DND-41 (cell line): ENCODE measurements at regions not wholly inside any gene's neighbourhood (a gene's known extent, or its start where the extent isn't known, plus 50 kb on each side); places are given as distances from the start of the nearest gene placed in this dataset.

Experiments
- ATAC-seq: fragments of 200-7000 bp; cut with Tn5 transposase; 3 replicates; pipeline ENCODE4 v1.9.1; 2021; ENCODE audit warnings: low read depth; ENCODE audit not compliant: insufficient read depth
- DNase-seq: peaks from one replicate; pipeline ENCODE4 v3.0.0-alpha.2; 2020
- H2AFZ ChIP-seq: 2 replicates; pipeline ENCODE4 v1.6.0; 2012; ENCODE audit warnings: low read depth, low read length
- H3K27ac ChIP-seq: 2 replicates; pipeline ENCODE4 v1.5.1; 2012; ENCODE audit warnings: low read length, inconsistent platforms
- H3K27me3 ChIP-seq: fragments of 200-600 bp; sonication (generic); 2 replicates; pipeline ENCODE4 v1.6.0; 2012; ENCODE audit warnings: low read length, mild to moderate bottlenecking, inconsistent platforms; ENCODE audit not compliant: insufficient read depth, poor library complexity
- H3K36me3 ChIP-seq: 2 replicates; pipeline ENCODE4 v1.5.1; 2012; ENCODE audit warnings: low read length, inconsistent platforms; ENCODE audit not compliant: insufficient read depth
- H3K4me1 ChIP-seq: 2 replicates; pipeline ENCODE4 v1.5.1; 2012; ENCODE audit warnings: mild to moderate bottlenecking, low read length; ENCODE audit not compliant: insufficient read depth
- H3K4me2 ChIP-seq: 2 replicates; pipeline ENCODE4 v1.6.0; 2012; ENCODE audit warnings: mild to moderate bottlenecking, moderate library complexity, low read length, inconsistent platforms; ENCODE audit not compliant: insufficient read depth
- H3K4me3 ChIP-seq, 2 experiments: fragments of 200-600 bp in 1 of 2; shearing (Covaris generic) in 1 of 2; 2 replicates each; pipeline ENCODE4 v1.5.1; 2012 to 2016; ENCODE audit warnings: inconsistent platforms in 2 of 2, low read length in 2 of 2, mild to moderate bottlenecking in 2 of 2, low read depth in 1 of 2, moderate library complexity in 1 of 2
- H3K79me2 ChIP-seq: 2 replicates; pipeline ENCODE4 v1.6.0; 2012; ENCODE audit warnings: low read length, inconsistent platforms; ENCODE audit not compliant: insufficient read depth
- H3K9ac ChIP-seq: 2 replicates; pipeline ENCODE4 v1.6.0; 2012; ENCODE audit warnings: low read depth, mild to moderate bottlenecking, inconsistent platforms, low read length, moderate library complexity
- H3K9me3 ChIP-seq: 2 replicates; pipeline ENCODE4 v1.5.1; 2012; ENCODE audit warnings: low read length, moderate library complexity, mild to moderate bottlenecking, inconsistent platforms; ENCODE audit not compliant: insufficient read depth, severe bottlenecking
- H4K20me1 ChIP-seq: 2 replicates; pipeline ENCODE4 v1.6.0; 2012; ENCODE audit warnings: low read length; ENCODE audit not compliant: insufficient read depth
- EZH2 ChIP-seq: IDR thresholded peaks from 3 replicates; pipeline ENCODE4 v1.6.1; 2012; ENCODE audit warnings: borderline replicate concordance, low read depth, mild to moderate bottlenecking, moderate library complexity, low read length, inconsistent platforms; ENCODE audit not compliant: severe bottlenecking
- TF ChIP-seq, protein P1 (sequence below): IDR thresholded peaks from 2 replicates; pipeline ENCODE4 v1.5.1; 2012; ENCODE audit warnings: borderline replicate concordance, low read length, moderate library complexity, mild to moderate bottlenecking; ENCODE audit not compliant: poor library complexity, severe bottlenecking; ENCODE audit errors: extremely low read depth

DNA sequence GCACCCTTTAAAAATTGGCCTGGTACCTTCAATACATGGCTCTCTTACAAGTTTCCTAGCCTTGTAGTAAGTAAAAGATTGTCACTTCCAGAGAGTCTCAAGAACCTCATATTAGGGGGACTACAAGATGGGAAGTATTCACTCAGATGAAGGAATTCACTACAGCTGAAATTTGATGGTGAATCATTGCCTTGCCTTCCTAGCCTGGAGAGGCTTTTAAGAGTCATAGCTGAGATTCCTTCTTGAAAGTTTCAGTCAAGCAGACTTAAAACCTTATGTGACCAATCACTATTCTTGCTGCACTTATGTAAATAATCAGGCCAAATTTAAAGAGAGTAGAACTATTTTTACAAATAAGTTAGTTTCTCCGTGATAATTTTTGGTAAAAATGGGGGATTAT, 451.6 kb downstream of the TRHDE start:
- Histone ChIP-seq H2AFZ (no peak overlapping the region), H3K4me3 (no peak overlapping the region), H3K79me2 (no peaks in the 10 kb centered on the region), H3K4me1 (no peaks in the 10 kb centered on the region), H3K9ac (no peak overlapping the region), H3K27me3 (no peaks in the 10 kb centered on the region), H3K4me2 (no peak overlapping the region), H3K27ac (no peak overlapping the region), H3K36me3 (no peaks in the 10 kb centered on the region), H3K9me3 (no peaks in the 10 kb centered on the region), H4K20me1 (no peaks in the 10 kb centered on the region)
- TF ChIP-seq EZH2, result no peak
- TF ChIP-seq, protein P1, sequence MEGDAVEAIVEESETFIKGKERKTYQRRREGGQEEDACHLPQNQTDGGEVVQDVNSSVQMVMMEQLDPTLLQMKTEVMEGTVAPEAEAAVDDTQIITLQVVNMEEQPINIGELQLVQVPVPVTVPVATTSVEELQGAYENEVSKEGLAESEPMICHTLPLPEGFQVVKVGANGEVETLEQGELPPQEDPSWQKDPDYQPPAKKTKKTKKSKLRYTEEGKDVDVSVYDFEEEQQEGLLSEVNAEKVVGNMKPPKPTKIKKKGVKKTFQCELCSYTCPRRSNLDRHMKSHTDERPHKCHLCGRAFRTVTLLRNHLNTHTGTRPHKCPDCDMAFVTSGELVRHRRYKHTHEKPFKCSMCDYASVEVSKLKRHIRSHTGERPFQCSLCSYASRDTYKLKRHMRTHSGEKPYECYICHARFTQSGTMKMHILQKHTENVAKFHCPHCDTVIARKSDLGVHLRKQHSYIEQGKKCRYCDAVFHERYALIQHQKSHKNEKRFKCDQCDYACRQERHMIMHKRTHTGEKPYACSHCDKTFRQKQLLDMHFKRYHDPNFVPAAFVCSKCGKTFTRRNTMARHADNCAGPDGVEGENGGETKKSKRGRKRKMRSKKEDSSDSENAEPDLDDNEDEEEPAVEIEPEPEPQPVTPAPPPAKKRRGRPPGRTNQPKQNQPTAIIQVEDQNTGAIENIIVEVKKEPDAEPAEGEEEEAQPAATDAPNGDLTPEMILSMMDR, result no peak
- no peak for ATAC-seq
- DNase-seq, result no peak

DNA sequence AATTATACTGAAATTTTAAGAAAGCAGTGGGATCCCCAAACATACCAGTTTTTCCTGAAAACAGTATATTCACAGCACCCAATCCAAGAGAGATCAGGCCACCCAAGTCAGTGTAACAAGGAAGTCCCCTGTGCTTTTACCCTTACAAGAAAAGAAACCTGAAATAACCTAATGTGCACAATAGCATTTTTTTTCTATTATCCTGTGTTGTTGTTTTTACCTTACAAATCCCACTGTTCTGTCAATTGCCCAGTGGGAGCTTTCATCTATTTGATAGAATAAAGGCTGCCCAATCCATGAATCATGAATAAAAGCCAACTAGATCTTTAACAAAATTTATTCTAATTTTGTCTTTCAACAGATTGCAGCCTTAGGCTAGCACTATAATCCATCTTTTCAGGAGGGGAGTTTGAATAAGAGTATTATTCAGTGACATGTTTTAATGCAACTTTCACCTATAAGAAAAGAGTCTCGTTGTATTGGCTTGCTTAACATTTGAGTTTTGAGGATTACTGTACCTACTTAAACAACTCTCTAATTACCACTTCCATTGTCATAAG, 457.4 kb downstream of the TRHDE start:
- H3K4me3 ChIP-seq, result no peak overlapping the region

DNA sequence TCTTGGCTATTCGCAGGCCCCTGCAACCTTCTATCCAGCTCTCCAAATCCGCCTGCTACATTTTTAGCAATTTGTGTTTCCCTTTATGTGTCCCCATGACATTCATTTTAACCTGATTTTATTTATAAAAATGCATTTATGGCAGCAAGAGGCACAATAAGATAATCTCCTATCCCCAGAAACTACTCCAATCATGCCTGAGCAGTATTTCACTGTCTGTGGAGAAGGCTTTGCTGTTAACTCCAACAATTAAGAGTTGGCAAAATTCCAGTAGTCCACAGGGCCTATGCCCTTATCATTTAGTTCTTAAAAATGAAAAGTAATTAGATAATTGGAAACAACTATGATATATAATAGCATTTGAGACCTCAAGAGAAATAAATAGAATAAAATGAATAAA, 462.4 kb downstream of the TRHDE start:
- no peak for DNase-seq
- no peak overlapping the region for H3K4me3 ChIP-seq
- H3K9me3 ChIP-seq, result no peaks in the 10 kb centered on the region
- no peak overlapping the region for H3K9ac ChIP-seq
- no peak overlapping the region for H2AFZ ChIP-seq
- H3K27ac ChIP-seq, result no peak overlapping the region
- no peak overlapping the region for H3K4me2 ChIP-seq
- H3K4me1 ChIP-seq, result no peaks in the 10 kb centered on the region
- no peaks in the 10 kb centered on the region for H3K36me3 ChIP-seq
- H4K20me1 ChIP-seq, result no peaks in the 10 kb centered on the region
- ATAC-seq, result no peak
- H3K27me3 ChIP-seq, result no peaks in the 10 kb centered on the region
- TF ChIP-seq EZH2, result no peak
- TF ChIP-seq, protein P1, result no peak
- no peaks in the 10 kb centered on the region for H3K79me2 ChIP-seq

More for the DNA sequence above, 457.4 kb downstream of the TRHDE start:
- Histone ChIP-seq H3K9me3 (no peaks in the 10 kb centered on the region), H3K4me2 (no peak overlapping the region), H3K36me3 (no peaks in the 10 kb centered on the region), H2AFZ (no peak overlapping the region), H4K20me1 (no peaks in the 10 kb centered on the region), H3K9ac (no peak overlapping the region), H3K27me3 (no peaks in the 10 kb centered on the region), H3K4me1 (no peaks in the 10 kb centered on the region), H3K27ac (no peak overlapping the region), H3K79me2 (no peaks in the 10 kb centered on the region)
- TF ChIP-seq, protein P1, result no peak
- TF ChIP-seq EZH2, result no peak
- ATAC-seq (no peak), DNase-seq (no peak)

DNA sequence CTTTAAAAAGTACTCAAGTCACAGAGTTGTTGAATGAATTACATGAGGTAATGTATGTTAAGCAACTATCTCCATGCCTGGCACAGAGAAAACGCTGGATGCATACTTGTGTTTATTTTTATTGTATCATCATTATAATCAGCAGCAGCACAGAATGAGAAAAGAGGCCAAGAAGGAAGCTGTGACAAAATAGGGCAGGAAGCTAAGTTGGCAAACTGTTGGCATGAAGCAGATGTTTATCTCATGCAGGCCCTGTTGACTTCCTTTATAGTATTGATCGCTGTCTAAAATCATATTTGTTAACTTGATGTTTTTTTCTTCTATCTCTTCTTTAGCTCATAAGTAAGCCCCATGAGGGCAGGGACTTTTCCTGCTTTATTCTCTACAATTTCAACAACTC, 466.6 kb downstream of the TRHDE start:
- Histone ChIP-seq H3K4me1 (no peaks in the 10 kb centered on the region), H4K20me1 (no peaks in the 10 kb centered on the region), H2AFZ (no peak overlapping the region), H3K4me3 (no peak overlapping the region), H3K9me3 (no peaks in the 10 kb centered on the region), H3K4me2 (no peak overlapping the region), H3K36me3 (no peaks in the 10 kb centered on the region), H3K27me3 (no peaks in the 10 kb centered on the region), H3K27ac (no peak overlapping the region), H3K79me2 (no peaks in the 10 kb centered on the region), H3K9ac (no peak overlapping the region)
- TF ChIP-seq EZH2, result no peak
- TF ChIP-seq, protein P1, result no peak
- no peak for ATAC-seq
- DNase-seq, result no peak
